ENCODE measurements at regions not wholly inside any gene's neighbourhood (a gene's known extent, or its start where the extent isn't known, plus 50 kb on each side); places are given as distances from the start of the nearest gene placed in this dataset.

DNA sequence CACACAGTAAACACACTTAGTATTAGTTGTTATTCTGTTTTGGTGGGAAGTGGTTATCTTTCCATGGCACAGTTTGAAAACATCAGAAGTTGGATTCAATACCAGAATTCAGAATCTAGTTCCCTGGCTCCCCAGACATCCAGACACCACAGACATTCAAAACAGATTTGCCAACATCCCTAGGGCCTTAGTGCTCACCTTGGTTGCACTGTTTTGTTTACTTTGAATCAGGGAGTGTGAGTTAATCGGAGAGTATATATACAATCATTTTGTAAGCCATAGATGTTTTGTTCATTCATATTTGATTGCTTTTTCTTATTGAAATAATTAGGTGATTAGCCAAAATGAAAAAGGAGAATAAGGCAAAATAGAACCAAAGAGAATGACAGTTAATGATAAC is 324.7 kb upstream of the CLNK start:
- Mint-ChIP-seq H3K9me3 (ENCODE audit: unreplicated experiment) (no peaks in the 10 kb centered on the region), H3K36me3 (ENCODE audit: insufficient read depth, unreplicated experiment) (no peaks in the 10 kb centered on the region), H3K27me3 (ENCODE audit: insufficient read depth, unreplicated experiment) (no peaks in the 10 kb centered on the region), H3K27ac (ENCODE audit: unreplicated experiment) (no peak overlapping the region), H3K4me3 (ENCODE audit: unreplicated experiment) (no peak overlapping the region), H3K4me1 (ENCODE audit: low read depth, unreplicated experiment) (no peaks in the 10 kb centered on the region)
- TF ChIP-seq, protein P1, sequence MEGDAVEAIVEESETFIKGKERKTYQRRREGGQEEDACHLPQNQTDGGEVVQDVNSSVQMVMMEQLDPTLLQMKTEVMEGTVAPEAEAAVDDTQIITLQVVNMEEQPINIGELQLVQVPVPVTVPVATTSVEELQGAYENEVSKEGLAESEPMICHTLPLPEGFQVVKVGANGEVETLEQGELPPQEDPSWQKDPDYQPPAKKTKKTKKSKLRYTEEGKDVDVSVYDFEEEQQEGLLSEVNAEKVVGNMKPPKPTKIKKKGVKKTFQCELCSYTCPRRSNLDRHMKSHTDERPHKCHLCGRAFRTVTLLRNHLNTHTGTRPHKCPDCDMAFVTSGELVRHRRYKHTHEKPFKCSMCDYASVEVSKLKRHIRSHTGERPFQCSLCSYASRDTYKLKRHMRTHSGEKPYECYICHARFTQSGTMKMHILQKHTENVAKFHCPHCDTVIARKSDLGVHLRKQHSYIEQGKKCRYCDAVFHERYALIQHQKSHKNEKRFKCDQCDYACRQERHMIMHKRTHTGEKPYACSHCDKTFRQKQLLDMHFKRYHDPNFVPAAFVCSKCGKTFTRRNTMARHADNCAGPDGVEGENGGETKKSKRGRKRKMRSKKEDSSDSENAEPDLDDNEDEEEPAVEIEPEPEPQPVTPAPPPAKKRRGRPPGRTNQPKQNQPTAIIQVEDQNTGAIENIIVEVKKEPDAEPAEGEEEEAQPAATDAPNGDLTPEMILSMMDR (IDR thresholded peaks at IDR 0.05; ENCODE audit: insufficient read depth in 1 of 2, low read depth in 1 of 2, low read length in 1 of 2, severe bottlenecking in 1 of 2, unreplicated experiment in 1 of 2) = no peak
- H3K4me1 ChIP-seq = 0 out of 2 replicates have a peak, but pooled peaks cover 3% of the 10 kb centered on the region
- H3K4me3 ChIP-seq (ENCODE audit: low read depth, low read length) = no peak overlapping the region
- no TSS peak for BruUV-seq (replicated peaks)
- DNase-seq = no peak
- no peaks in the 10 kb centered on the region for H3K36me3 ChIP-seq (ENCODE audit: control insufficient read depth, insufficient read depth, low read length)
- H3K9me3 ChIP-seq = no peaks in the 10 kb centered on the region
- ChIA-PET CTCF (no interaction called here), POLR2A (no interaction called here)
- intact Hi-C loops (cut with micrococcal nuclease; ENCODE audit: unreplicated experiment) = no loop called here
- no peaks in the 10 kb centered on the region for H3K27me3 ChIP-seq (replicated peaks; ENCODE audit: control insufficient read depth, insufficient read depth, low read length)

DNA sequence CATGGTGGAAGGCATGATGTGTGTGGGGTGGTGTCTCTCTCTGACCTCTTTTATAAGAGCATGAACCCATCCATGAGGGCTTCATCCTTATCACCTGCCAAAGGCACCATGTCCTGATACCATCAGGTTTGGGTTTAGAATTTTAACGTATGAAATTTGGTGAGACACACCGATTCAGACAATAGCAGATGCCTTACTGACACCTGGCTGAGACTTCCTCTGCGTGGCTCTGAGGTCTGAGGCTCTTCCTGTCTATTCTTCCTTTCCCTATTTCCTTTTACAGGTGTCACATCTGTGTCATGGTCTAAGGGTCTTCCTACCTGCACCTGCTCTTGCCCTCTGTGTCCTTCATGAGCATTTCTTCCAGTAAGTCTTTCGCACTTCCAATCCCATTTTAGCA is 320.7 kb upstream of the CLNK start:
- DNase-seq = no peak
- Mint-ChIP-seq H3K4me3 (ENCODE audit: unreplicated experiment) (no peak overlapping the region), H3K27ac (ENCODE audit: unreplicated experiment) (no peak overlapping the region), H3K9me3 (ENCODE audit: unreplicated experiment) (no peaks in the 10 kb centered on the region), H3K4me1 (ENCODE audit: low read depth, unreplicated experiment) (no peaks in the 10 kb centered on the region), H3K27me3 (ENCODE audit: insufficient read depth, unreplicated experiment) (no peaks in the 10 kb centered on the region), H3K36me3 (ENCODE audit: insufficient read depth, unreplicated experiment) (no peaks in the 10 kb centered on the region)
- Histone ChIP-seq H3K27me3 (replicated peaks; ENCODE audit: control insufficient read depth, insufficient read depth, low read length) (no peaks in the 10 kb centered on the region), H3K9me3 (no peaks in the 10 kb centered on the region), H3K4me1 (no peaks in the 10 kb centered on the region), H3K4me3 (ENCODE audit: low read depth, low read length) (no peak overlapping the region), H3K36me3 (ENCODE audit: control insufficient read depth, insufficient read depth, low read length) (no peaks in the 10 kb centered on the region)
- intact Hi-C loops (cut with micrococcal nuclease; ENCODE audit: unreplicated experiment) = no loop called here
- POLR2A ChIA-PET = no interaction called here
- CTCF ChIA-PET = no interaction called here
- TF ChIP-seq, protein P1 (IDR thresholded peaks at IDR 0.05; ENCODE audit: insufficient read depth in 1 of 2, low read depth in 1 of 2, low read length in 1 of 2, severe bottlenecking in 1 of 2, unreplicated experiment in 1 of 2) = no peak
- BruUV-seq (replicated peaks) = no TSS peak

DNA sequence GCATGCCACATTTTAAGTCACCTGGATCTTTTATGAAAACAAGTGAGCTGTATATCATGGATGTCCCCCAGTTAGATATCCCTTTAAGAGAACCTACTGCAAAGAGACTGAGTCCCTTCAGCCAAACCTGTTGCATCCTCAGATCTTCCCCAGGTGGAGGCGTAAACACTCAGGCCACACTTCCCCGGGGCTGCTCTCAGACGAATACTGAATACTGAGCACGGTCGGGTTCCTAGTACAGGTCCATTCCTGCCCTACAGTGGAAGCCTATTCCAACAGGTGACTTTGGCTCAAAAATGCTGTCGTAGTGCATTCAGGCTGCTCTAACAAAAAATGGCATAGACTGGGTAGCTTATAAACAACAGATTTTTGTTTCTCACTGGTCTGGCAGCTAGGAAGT is 320.2 kb upstream of the CLNK start:
- H3K36me3 Mint-ChIP-seq (ENCODE audit: insufficient read depth, unreplicated experiment) = no peaks in the 10 kb centered on the region
- no peaks in the 10 kb centered on the region for H3K27me3 Mint-ChIP-seq (ENCODE audit: insufficient read depth, unreplicated experiment)
- H3K9me3 Mint-ChIP-seq (ENCODE audit: unreplicated experiment) = no peaks in the 10 kb centered on the region
- TF ChIP-seq, protein P1 (IDR thresholded peaks at IDR 0.05; ENCODE audit: insufficient read depth in 1 of 2, low read depth in 1 of 2, low read length in 1 of 2, severe bottlenecking in 1 of 2, unreplicated experiment in 1 of 2) = no peak
- no peaks in the 10 kb centered on the region for H3K4me1 Mint-ChIP-seq (ENCODE audit: low read depth, unreplicated experiment)
- no peak overlapping the region for H3K27ac Mint-ChIP-seq (ENCODE audit: unreplicated experiment)
- no TSS peak for BruUV-seq (replicated peaks)
- no peak for DNase-seq
- Histone ChIP-seq H3K9me3 (no peaks in the 10 kb centered on the region), H3K36me3 (ENCODE audit: control insufficient read depth, insufficient read depth, low read length) (no peaks in the 10 kb centered on the region), H3K4me1 (no peaks in the 10 kb centered on the region), H3K4me3 (ENCODE audit: low read depth, low read length) (no peak overlapping the region), H3K27me3 (replicated peaks; ENCODE audit: control insufficient read depth, insufficient read depth, low read length) (no peaks in the 10 kb centered on the region)
- no peak overlapping the region for H3K4me3 Mint-ChIP-seq (ENCODE audit: unreplicated experiment)
- intact Hi-C loops (cut with micrococcal nuclease; ENCODE audit: unreplicated experiment) = no loop called here
- ChIA-PET CTCF (no interaction called here), POLR2A (no interaction called here)
